ENCODE measurements at regions not wholly inside any gene's neighbourhood (a gene's known extent, or its start where the extent isn't known, plus 50 kb on each side); places are given as distances from the start of the nearest gene placed in this dataset.

- TF ChIP-seq FOXM1 (IDR thresholded peaks at IDR 0.05; ENCODE audit: borderline replicate concordance, low read depth), result no peak
- no peak for TF ChIP-seq REST (IDR thresholded peaks at IDR 0.05; ENCODE audit: low read depth)
- no peak for TF ChIP-seq MAX (IDR thresholded peaks at IDR 0.05)
Measured at GRCh38 chr16:86214326-86215232, 295.7 kb upstream of the FOXF1 start.

GRCh38 chr16:86215233-86215978, 294.9 kb upstream of the FOXF1 start:
- no peak for TF ChIP-seq TEAD4 (IDR thresholded peaks at IDR 0.05)
- TF ChIP-seq RAD21 (IDR thresholded peaks at IDR 0.05; ENCODE audit: low read depth), result no peak
- no peak for TF ChIP-seq NFIC (IDR thresholded peaks at IDR 0.05)
- TF ChIP-seq ZBTB7A (IDR thresholded peaks at IDR 0.05; ENCODE audit: low read depth), result no peak
- TF ChIP-seq TCF12 (IDR thresholded peaks at IDR 0.05; ENCODE audit: low read depth), result no peak
- no peak for TF ChIP-seq REST (IDR thresholded peaks at IDR 0.05; ENCODE audit: low read depth)
- no peak for TF ChIP-seq MAX (IDR thresholded peaks at IDR 0.05)
- TF ChIP-seq USF1 (IDR thresholded peaks at IDR 0.05), result no peak
- no peak for TF ChIP-seq FOXM1 (IDR thresholded peaks at IDR 0.05; ENCODE audit: borderline replicate concordance, low read depth)
- TF ChIP-seq YY1 (IDR thresholded peaks at IDR 0.05; ENCODE audit: low read depth), result no peak
- no peak for TF ChIP-seq CEBPB (IDR thresholded peaks at IDR 0.05)
- no peak for TF ChIP-seq TAF1 (IDR thresholded peaks at IDR 0.05; ENCODE audit: low read depth)

- TF ChIP-seq EP300 (IDR thresholded peaks at IDR 0.05; ENCODE audit: borderline replicate concordance) (no peak), TEAD4 (IDR thresholded peaks at IDR 0.05) (no peak), YY1 (IDR thresholded peaks at IDR 0.05; ENCODE audit: low read depth) (no peak)
Measured at GRCh38 chr16:86215979-86216585, 294.2 kb upstream of the FOXF1 start.

GRCh38 chr16:86216591-86216990, 293.7 kb upstream of the FOXF1 start:
- TF ChIP-seq REST (IDR thresholded peaks at IDR 0.05; ENCODE audit: low read depth) (no peak), YY1 (IDR thresholded peaks at IDR 0.05; ENCODE audit: low read depth) (no peak), CEBPB (IDR thresholded peaks at IDR 0.05) (no peak), TEAD4 (IDR thresholded peaks at IDR 0.05) (no peak), EP300 (IDR thresholded peaks at IDR 0.05; ENCODE audit: borderline replicate concordance) (no peak), EGR1 (IDR thresholded peaks at IDR 0.05) (no peak), USF1 (IDR thresholded peaks at IDR 0.05) (no peak), TCF12 (IDR thresholded peaks at IDR 0.05; ENCODE audit: low read depth) (no peak), MAX (IDR thresholded peaks at IDR 0.05) (no peak), RAD21 (IDR thresholded peaks at IDR 0.05; ENCODE audit: low read depth) (no peak), ZBTB7A (IDR thresholded peaks at IDR 0.05; ENCODE audit: low read depth) (no peak), CREB1 (IDR thresholded peaks at IDR 0.05; ENCODE audit: low read depth) (no peak)

Data from Ishikawa (cell line).